Right lobe of liver (tissue), 6 donors: ENCODE measurements at regions not wholly inside any gene's neighbourhood (a gene's known extent, or its start where the extent isn't known, plus 50 kb on each side); places are given as distances from the start of the nearest gene placed in this dataset.

Experiments
- ATAC-seq, 4 donors: fragments of 200-7000 bp; cut with Tn5 transposase; one replicate each; pipeline ENCODE4 v1.9.1; 2020; ENCODE audit warnings: mild to moderate bottlenecking in 4 of 4, moderate library complexity in 4 of 4
- DNase-seq, 3 donors: peaks; one replicate each; pipeline ENCODE4 v3.0.0-alpha.2; 2020
- H3K27ac ChIP-seq, 3 donors: fragments of 200-600 bp; one replicate each; pipeline ENCODE4 v1.8.0; 2022
- H3K27me3 ChIP-seq, 2 donors: fragments of 200-600 bp; one replicate each; pipeline ENCODE4 v1.8.0; 2022
- H3K36me3 ChIP-seq, 4 donors: fragments of 200-600 bp; sonication (generic) in 1 of 4; one replicate each; pipeline versions ENCODE4 v1.5.1 to v1.8.0; 2017 to 2022; ENCODE audit warnings: control low read depth in 1 of 4
- H3K4me1 ChIP-seq, 4 donors: fragments of 200-600 bp; sonication (generic) in 1 of 4; one replicate each; pipeline versions ENCODE4 v1.5.1 to v1.8.0; 2017 to 2022; ENCODE audit warnings: control low read depth in 1 of 4
- H3K4me3 ChIP-seq, 3 donors: fragments of 200-600 bp; one replicate each; pipeline ENCODE4 v1.8.0; 2022
- H3K9me3 ChIP-seq, 4 donors: fragments of 200-600 bp; sonication (generic) in 1 of 4; one replicate each; pipeline versions ENCODE4 v1.5.1 to v1.8.0; 2017 to 2022; ENCODE audit warnings: control low read depth in 1 of 4
- CTCF ChIP-seq, 4 donors: fragments of 200-600 bp in 3 of 4; fragments of 450-650 bp in 1 of 4; IDR thresholded peaks; one replicate each; pipeline versions ENCODE4 v1.5.1 to v1.8.0; 2016 to 2022; ENCODE audit warnings: antibody characterized with exemption in 4 of 4, mild to moderate bottlenecking in 2 of 4
- POLR2A ChIP-seq: fragments of 450-650 bp; IDR thresholded peaks from one replicate; pipeline ENCODE4 v1.6.1; 2017; ENCODE audit warnings: antibody characterized with exemption, mild to moderate bottlenecking
- WGBS: methylation state at CpG from one replicate; pipeline ENCODE4 v1.1.6; 2018; ENCODE audit warnings: low coverage, low lambda C conversion rate; ENCODE audit not compliant: insufficient coverage; ENCODE audit errors: missing lambda C conversion rate; 5-methylcytosine and 5-hydroxymethylcytosine counted together
- intact Hi-C, 2 donors: fragments of 100-400 bp; cut with DNase I; formaldehyde crosslinking; loops; one replicate each; pipeline versions ENCODE4 v1.11.2 to v1.14.1; 2022
- small RNA-seq, 2 experiments: library from RNA; depleted of rRNA; stranded (forward); fragments of <200 nt; gene quantifications; one replicate each; pipeline ENCODE3, GENCODE V24; 2016
- donor health status: DM: no; HTN: yes; CAD: no.
- donor health status: DM: no; HTN: no; CAD: no.
- donor health status: DM: no; HTN: no; CAD: no.
- donor health status: DM: no; HTN: yes; CAD: no.
- donor health status: DM: no; HTN: yes; CAD: no.

DNA sequence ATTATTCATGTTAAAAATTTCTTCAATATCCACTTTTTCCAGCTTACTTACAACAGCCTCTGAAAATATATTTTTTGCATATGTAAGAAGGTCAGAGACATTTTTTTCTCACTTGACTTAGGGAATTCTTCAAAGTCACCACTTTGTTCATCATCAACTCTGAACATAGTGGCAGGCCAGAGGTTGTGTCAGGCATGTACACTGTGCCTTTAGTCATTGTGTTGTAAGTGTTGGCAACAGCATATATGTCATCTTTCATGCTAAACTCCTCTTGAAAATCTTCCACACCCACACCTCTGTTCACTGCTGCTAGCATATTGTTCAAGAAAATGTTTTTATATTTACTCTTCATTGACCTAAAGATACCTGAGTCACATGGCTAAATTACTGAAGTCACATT, 52.2 kb upstream of the ACVR1 start:
- H3K27me3 ChIP-seq, result no peaks in the 10 kb centered on the region
- TF ChIP-seq POLR2A (no peak), CTCF (IDR thresholded peaks at IDR 0.05) (no peak)
- no peak for DNase-seq
- peaks cover 0 to 16% (median 5%) of the 10 kb centered on the region in 4 donors for H3K4me1 ChIP-seq
- no peak for ATAC-seq
- intact Hi-C loops, result no loop called here
- H3K36me3 ChIP-seq, result no peaks in the 10 kb centered on the region
- no peak overlapping the region for H3K27ac ChIP-seq
- H3K9me3 ChIP-seq, result no peaks in the 10 kb centered on the region
- no peak overlapping the region for H3K4me3 ChIP-seq

DNA sequence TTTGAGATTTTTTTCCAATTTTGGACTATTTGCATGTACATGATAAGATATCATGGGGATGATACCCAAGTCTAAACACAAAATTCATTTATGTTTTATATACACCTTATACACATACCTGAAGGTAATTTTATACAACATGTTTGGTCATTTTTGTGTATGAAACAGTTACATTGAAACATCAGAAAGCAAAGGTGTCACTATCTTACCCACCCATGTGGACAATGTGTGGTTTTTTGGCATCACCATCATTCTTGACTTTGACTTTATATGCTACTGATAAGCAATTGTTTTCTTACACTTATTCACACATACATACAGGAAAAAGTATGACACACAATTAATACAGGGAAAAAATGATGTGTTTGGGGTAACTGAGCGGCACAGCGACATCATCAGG, 51.0 kb upstream of the ACVR1 start:
- 100% methylated on average over 2 of the region's 2 CpGs for WGBS
- TF ChIP-seq POLR2A, result no peak
- no peak for TF ChIP-seq CTCF (IDR thresholded peaks at IDR 0.05)
- no peak for ATAC-seq

More for the DNA sequence above, 51.0 kb upstream of the ACVR1 start:
- intact Hi-C loops, result no loop called here
- H3K36me3 ChIP-seq, result no peaks in the 10 kb centered on the region
- DNase-seq, result no peak
- no peak overlapping the region for H3K27ac ChIP-seq
- no peaks in the 10 kb centered on the region for H3K9me3 ChIP-seq
- no peak overlapping the region for H3K4me3 ChIP-seq
- H3K4me1 ChIP-seq, result peaks cover 0 to 8% (median 2%) of the 10 kb centered on the region in 4 donors
- no peaks in the 10 kb centered on the region for H3K27me3 ChIP-seq

Small RNAs in the stretch of these regions (small RNA-seq; reads per million reads assigned to genes)
- 0 reads per million in 2 experiments for gene RNU6-932P
